Upper lobe of left lung (tissue), 4 donors: ENCODE measurements at regions not wholly inside any gene's neighbourhood (a gene's known extent, or its start where the extent isn't known, plus 50 kb on each side); places are given as distances from the start of the nearest gene placed in this dataset.

Source experiments
- CTCF ChIP-seq, 6 experiments: fragments of 450-650 bp in 4 of 6; fragments of 200-600 bp in 2 of 6; sonication (generic) in 2 of 6; IDR thresholded peaks; one replicate each; pipeline ENCODE4 v1.5.1; 2016 to 2019; ENCODE audit warnings: antibody characterized with exemption in 6 of 6
- EP300 ChIP-seq, 4 donors: sonication (generic); formaldehyde crosslinking; IDR thresholded peaks; one replicate each; pipeline ENCODE4 v1.5.1; 2017; ENCODE audit warnings: antibody characterized with exemption in 4 of 4, control low read depth in 2 of 4
- POLR2A ChIP-seq, 4 donors: fragments of 450-650 bp; IDR thresholded peaks; one replicate each; pipeline ENCODE4 v1.5.1; 2016 to 2017; ENCODE audit warnings: antibody characterized with exemption in 4 of 4, mild to moderate bottlenecking in 2 of 4
- POLR2AphosphoS5 ChIP-seq, 2 donors: sonication (generic); formaldehyde crosslinking; IDR thresholded peaks; one replicate each; pipeline ENCODE4 v1.5.1; 2017; ENCODE audit warnings: antibody characterized with exemption in 2 of 2

DNA sequence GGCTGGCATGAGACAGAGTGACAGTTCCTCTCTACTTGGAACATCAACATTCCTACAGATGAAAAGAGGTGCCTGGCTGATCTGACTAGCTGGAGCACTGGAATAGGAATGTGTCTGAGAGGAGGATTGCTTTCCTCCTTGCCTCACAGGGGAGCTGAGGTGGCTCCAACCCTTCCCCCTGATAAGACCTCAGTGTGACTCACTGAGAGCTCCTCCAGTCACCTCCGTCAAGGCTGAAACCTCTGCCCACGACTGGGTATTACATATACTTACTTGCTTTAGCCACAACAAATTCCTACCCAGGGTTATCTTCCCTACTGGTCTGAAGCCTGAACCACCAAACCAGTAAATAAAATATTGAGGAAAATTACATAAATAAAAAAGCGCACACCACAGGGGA, 342.7 kb upstream of the REG3G start:
- TF ChIP-seq CTCF (IDR thresholded peaks at IDR 0.05) = no peak
- TF ChIP-seq POLR2A (IDR thresholded peaks at IDR 0.05) = no peak
- no peak for TF ChIP-seq POLR2AphosphoS5 (IDR thresholded peaks at IDR 0.05)
- no peak for TF ChIP-seq EP300 (IDR thresholded peaks at IDR 0.05)
